ENCODE measurements at regions not wholly inside any gene's neighbourhood (a gene's known extent, or its start where the extent isn't known, plus 50 kb on each side); places are given as distances from the start of the nearest gene placed in this dataset.

- no peak for DNase-seq (ENCODE audit: low read depth in 4 of 4, low spot score in 1 of 4)
Measured at GRCh38 chr16:66150698-66151482, 215.6 kb upstream of the CDH5 start.

GRCh38 chr16:66147291-66147690, 219.2 kb upstream of the CDH5 start:
- no peak for DNase-seq (ENCODE audit: low read depth in 4 of 4, low spot score in 1 of 4)

DNA sequence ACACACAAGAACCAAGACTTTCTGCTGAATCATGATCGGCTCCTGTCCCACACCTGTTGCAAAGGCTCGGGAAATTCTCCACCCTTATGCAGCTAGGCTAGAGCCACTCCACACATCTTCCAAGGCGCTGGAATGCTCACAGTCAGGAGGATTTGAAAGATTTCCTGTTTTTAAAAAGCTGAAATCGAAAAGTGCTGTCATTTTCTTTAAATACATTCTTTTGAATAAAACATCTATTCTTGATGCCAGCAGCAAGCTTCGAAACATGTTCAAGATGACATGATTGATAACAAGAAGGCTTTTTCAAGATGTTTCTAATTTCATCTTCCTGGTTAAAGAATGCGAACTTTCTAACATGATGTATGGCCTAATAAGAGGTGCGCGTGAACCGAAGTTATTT, 219.7 kb upstream of the CDH5 start:
- no peak for DNase-seq (ENCODE audit: low read depth in 4 of 4, low spot score in 1 of 4)

DNA sequence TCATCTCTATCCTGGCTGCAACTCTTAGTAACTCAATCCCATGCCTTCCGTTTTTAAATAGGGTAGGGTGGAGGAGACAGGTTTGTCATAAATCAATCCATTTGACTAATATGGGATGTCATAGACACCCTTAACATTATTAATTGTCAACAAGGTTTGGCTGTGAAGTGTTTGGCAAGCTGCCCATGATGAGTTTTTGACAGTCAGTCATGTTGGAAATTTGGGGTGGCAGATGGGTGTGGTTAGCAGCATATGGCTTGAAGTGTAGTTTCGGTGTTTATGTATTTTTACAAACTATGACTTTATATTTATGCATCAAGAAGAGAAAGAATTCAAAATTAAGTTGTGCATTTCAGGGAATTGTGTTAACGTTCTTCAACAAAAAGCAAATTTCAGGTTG, 221.8 kb upstream of the CDH5 start:
- no peak for DNase-seq (ENCODE audit: low read depth in 4 of 4, low spot score in 1 of 4)

GRCh38 chr16:66143415-66143814, 223.1 kb upstream of the CDH5 start:
- no peak for DNase-seq (ENCODE audit: low read depth in 4 of 4, low spot score in 1 of 4)

- DNase-seq (ENCODE audit: low read depth in 4 of 4, low spot score in 1 of 4), result no peak
Measured at GRCh38 chr16:66141885-66142284, 224.6 kb upstream of the CDH5 start.

- DNase-seq (ENCODE audit: low read depth in 4 of 4, low spot score in 1 of 4), result no peak
Measured at GRCh38 chr16:66137853-66138252, 228.6 kb upstream of the CDH5 start.

DNA sequence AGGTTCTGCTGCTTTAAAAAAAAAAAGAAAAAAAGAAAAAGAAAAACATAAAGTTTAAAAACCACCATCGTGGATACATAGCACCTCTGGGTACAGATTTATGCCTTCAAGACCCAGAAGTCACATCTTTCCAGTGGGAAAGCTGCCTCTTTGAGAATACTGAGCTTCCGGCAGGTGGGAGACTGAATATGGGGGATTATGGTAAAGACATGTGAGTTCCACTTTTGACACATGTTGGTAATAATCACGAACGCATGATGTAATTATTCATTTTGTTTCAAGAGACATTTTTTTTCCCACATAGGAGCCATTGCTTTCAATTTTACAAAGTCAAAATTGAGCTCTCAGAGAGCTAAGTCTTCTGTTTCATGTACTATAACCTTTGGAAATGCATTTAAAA, 229.7 kb upstream of the CDH5 start:
- DNase-seq (ENCODE audit: low read depth in 4 of 4, low spot score in 1 of 4), result no peak

DNA sequence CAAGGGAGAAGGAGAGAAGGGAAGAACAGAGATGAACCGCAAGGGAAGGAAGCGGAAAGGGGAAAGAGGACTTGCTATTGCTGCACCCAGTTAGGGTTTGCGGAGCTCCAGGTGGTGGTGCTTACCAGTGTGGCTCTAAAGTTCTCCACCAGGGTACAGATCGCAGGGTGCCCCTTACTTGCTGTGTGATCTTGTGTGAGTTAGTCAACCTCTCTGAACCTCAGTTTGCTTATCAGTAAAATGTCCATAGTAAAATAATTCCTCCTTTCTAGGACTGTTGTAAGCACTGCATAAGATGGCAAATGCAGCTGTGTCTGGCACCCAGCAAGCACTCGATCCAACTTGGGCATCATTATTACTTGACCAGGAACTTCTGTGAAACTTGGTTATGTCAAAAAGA, 230.7 kb upstream of the CDH5 start:
- no peak for DNase-seq (ENCODE audit: low read depth in 4 of 4, low spot score in 1 of 4)

GRCh38 chr16:66135421-66135831, 231.1 kb upstream of the CDH5 start:
- DNase-seq (ENCODE audit: low read depth in 4 of 4, low spot score in 1 of 4), result no peak

GRCh38 chr16:66134875-66135274, 231.6 kb upstream of the CDH5 start:
- DNase-seq (ENCODE audit: low read depth in 4 of 4, low spot score in 1 of 4), result no peak

GRCh38 chr16:66133643-66134338, 232.7 kb upstream of the CDH5 start:
- no peak for DNase-seq (ENCODE audit: low read depth in 4 of 4, low spot score in 1 of 4)

DNA sequence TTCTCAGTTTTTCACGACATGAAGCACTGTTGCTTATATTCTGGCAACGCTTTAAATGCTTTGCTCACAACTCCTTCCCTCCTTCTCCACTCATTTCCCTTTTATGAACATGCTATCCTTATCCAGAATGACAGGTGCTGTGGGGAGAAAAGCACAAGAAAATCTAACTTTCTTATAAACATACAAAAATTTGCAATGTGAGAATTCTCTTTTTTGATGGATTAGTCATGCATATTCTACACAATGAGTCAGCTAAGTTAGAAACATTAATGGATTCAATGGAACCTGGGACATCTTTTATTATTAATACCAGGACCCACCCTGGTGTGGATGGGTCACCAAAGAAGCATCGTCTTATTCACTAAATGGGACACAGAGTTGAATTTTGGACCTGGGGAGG, 234.6 kb upstream of the CDH5 start:
- no peak for DNase-seq (ENCODE audit: low read depth in 4 of 4, low spot score in 1 of 4)

DNA sequence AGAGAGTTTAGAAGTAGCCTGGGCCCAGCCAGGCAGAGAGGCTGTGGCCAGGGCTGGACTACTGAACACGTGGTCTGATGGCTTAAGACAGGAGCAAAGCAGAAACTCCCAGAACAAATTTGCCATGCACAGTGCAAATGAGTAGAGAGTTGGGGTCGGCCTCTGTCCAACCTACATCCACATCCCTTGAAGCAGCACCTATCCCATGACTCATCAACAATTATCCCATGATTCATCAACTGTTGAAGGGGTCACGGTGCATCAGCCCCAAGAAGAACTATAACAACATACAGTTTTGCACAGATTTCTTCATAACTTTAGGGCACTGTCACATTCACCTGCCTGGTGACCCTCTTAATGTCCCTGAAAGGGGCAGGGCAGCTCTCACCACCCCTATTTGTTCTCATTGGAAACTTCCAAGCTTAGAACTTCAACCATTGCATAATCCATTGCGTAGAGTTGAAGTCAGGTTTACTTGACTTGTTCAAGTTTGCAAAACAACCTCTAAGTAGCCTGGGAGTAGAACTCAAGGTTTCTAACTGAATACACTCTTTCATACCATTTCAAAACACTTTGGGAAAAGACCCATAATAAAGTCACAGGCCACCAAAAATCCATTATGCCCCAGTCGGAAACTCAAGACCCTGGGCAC, 235.2 kb upstream of the CDH5 start:
- DNase-seq (ENCODE audit: low read depth in 4 of 4, low spot score in 1 of 4), result no peak

DNA sequence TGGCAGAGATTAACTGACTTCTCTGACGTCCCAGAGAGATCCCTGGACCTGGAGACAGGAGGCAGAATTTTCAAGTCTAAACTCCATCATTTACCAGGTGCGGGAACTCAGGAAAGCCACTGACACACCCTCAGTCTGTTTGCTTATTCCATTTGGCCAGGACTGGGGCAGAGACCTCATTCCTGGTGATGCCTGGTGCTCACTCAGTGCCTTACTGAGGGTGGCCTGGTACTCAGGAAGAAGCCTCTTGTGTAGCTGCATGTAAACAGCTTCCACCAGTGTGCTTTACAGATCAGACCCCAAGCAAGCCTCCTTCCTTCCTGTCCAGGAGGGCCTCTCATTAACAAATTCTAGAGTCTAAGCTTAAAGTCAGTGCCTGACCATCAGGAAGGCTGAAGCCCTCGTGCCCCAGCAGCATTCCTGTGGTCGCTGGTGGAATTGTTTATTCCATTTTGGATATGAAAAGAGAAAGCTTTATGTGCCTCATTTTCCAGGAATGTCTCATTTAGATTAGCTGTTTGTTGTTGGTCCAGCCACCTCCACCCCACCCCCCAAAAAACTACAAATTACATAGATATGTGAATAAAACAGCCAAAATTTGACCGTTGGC, 236.1 kb upstream of the CDH5 start:
- DNase-seq (ENCODE audit: low read depth in 4 of 4, low spot score in 1 of 4), result no peak

- DNase-seq (ENCODE audit: low read depth in 4 of 4, low spot score in 1 of 4), result no peak
Measured at GRCh38 chr16:66129196-66129595, 237.3 kb upstream of the CDH5 start.

DNA sequence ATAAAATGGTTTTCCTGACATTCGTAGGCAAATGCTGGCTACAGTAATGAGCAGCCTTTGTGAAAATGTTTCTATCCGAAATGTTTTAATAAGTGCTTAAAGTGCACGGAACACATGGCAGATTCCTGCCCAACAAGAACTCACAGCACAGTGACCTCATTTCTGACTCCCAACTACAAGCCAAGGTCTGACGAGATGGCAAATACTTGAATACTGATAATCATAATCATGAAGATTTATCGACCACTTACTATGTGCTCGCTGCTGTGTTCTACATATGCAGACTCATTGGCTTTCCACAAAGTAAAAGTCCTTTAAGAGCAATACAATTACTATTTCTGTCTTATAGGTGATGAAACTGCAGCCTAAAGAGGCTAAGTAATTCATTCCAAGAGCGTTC, 238.1 kb upstream of the CDH5 start:
- DNase-seq (ENCODE audit: low read depth in 4 of 4, low spot score in 1 of 4), result no peak

GRCh38 chr16:66127459-66128370, 238.8 kb upstream of the CDH5 start:
- no peak for DNase-seq (ENCODE audit: low read depth in 4 of 4, low spot score in 1 of 4)

DNA sequence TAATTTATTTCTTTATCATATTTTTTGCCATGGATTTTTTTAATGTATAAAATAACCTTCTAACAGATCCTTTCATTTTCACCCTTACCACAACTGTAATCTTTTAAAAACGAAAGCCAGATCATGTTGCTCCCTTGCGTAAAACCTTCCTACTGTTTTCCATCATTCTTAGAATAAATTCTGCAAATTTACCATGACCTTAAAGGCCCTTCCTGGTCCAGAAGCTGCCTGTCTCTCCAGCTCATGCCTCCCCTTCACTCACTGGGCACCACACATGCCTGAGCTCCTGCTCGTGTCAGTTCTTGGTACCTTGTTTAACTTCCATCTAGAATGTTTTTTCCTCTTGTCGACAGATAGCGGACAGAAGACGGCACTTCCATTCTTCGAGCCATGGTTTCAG, 245.0 kb upstream of the CDH5 start:
- DNase-seq (ENCODE audit: low read depth in 4 of 4, low spot score in 1 of 4), result no peak

DNA sequence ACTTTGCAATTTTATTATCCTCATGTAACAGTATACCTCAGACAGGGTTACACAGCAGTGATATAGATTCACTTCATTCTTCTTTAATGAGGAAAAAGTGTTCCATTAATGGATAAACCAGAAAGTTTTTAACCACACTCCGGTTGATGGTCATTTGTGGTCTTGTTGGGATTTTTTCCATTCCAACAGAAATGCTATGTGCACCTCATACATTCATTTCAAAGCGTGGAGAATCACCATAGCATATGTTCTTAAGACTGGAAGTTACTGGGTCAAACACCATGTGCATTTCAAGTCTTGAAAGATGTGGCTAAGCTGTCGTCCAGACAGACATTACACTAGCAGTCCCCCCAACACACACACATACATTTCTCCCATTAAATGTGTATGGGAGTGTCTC, 245.8 kb upstream of the CDH5 start:
- DNase-seq (ENCODE audit: low read depth in 4 of 4, low spot score in 1 of 4), result no peak
